ENCODE measurements at regions not wholly inside any gene's neighbourhood (a gene's known extent, or its start where the extent isn't known, plus 50 kb on each side); places are given as distances from the start of the nearest gene placed in this dataset.

GRCh38 chr5:158017469-158017868 lies 158.5 kb upstream of the CLINT1 start:
- Histone ChIP-seq H3K27me3 (ENCODE audit: control insufficient read depth, insufficient read depth, low read length) (no peaks in the 10 kb centered on the region), H2AFZ (ENCODE audit: low read length) (no peak overlapping the region), H3K4me2 (ENCODE audit: extremely low read depth, insufficient read depth, low read length) (no peak overlapping the region), H3K9me3 (ENCODE audit: control insufficient read depth, insufficient read depth, low read depth, low read length) (no peaks in the 10 kb centered on the region), H3K36me3 (ENCODE audit: control insufficient read depth, insufficient read depth, low read length) (no peaks in the 10 kb centered on the region), H3K27ac (ENCODE audit: insufficient read depth, low read length) (no peak overlapping the region), H3K4me1 (ENCODE audit: control insufficient read depth, extremely low read depth, insufficient read depth, low read length) (no peaks in the 10 kb centered on the region), H3K79me2 (ENCODE audit: control insufficient read depth, insufficient read depth, low read length) (no peaks in the 10 kb centered on the region), H3K9ac (ENCODE audit: insufficient read depth, low read length) (no peak overlapping the region), H4K20me1 (ENCODE audit: control insufficient read depth, extremely low read depth, insufficient read depth, low read length) (no peaks in the 10 kb centered on the region), H3K4me3 (replicated peaks in 1 of 4; ENCODE audit: control extremely low read depth in 1 of 4, insufficient read depth in 1 of 4, low read depth in 3 of 4, low read length in 4 of 4) (no peak overlapping the region)
- no peak for DNase-seq (ENCODE audit: low read depth in 2 of 2)
- TF ChIP-seq EZH2 (IDR thresholded peaks at IDR 0.05; ENCODE audit: low read length, missing control alignments) (no peak), CTCF (conservative IDR thresholded peaks at IDR 0.05 in 1 of 2, IDR thresholded peaks at IDR 0.05 in 1 of 2; ENCODE audit: low read depth in 1 of 2, low read length in 2 of 2) (no peak)

GRCh38 chr5:158014372-158014771 lies 155.4 kb upstream of the CLINT1 start:
- Histone ChIP-seq H3K4me1 (ENCODE audit: control insufficient read depth, extremely low read depth, insufficient read depth, low read length) (no peaks in the 10 kb centered on the region), H3K79me2 (ENCODE audit: control insufficient read depth, insufficient read depth, low read length) (no peaks in the 10 kb centered on the region), H3K4me2 (ENCODE audit: extremely low read depth, insufficient read depth, low read length) (no peak overlapping the region), H4K20me1 (ENCODE audit: control insufficient read depth, extremely low read depth, insufficient read depth, low read length) (no peaks in the 10 kb centered on the region), H3K4me3 (replicated peaks in 1 of 4; ENCODE audit: control extremely low read depth in 1 of 4, insufficient read depth in 1 of 4, low read depth in 3 of 4, low read length in 4 of 4) (no peak overlapping the region), H3K9ac (ENCODE audit: insufficient read depth, low read length) (no peak overlapping the region), H3K9me3 (ENCODE audit: control insufficient read depth, insufficient read depth, low read depth, low read length) (no peaks in the 10 kb centered on the region), H3K27ac (ENCODE audit: insufficient read depth, low read length) (no peak overlapping the region), H3K36me3 (ENCODE audit: control insufficient read depth, insufficient read depth, low read length) (no peaks in the 10 kb centered on the region), H3K27me3 (ENCODE audit: control insufficient read depth, insufficient read depth, low read length) (no peaks in the 10 kb centered on the region), H2AFZ (ENCODE audit: low read length) (no peak overlapping the region)
- DNase-seq (ENCODE audit: low read depth in 2 of 2), result peak in 1 of 2 donors; percentile 6
- no peak for TF ChIP-seq CTCF (conservative IDR thresholded peaks at IDR 0.05 in 1 of 2, IDR thresholded peaks at IDR 0.05 in 1 of 2; ENCODE audit: low read depth in 1 of 2, low read length in 2 of 2)
- no peak for TF ChIP-seq EZH2 (IDR thresholded peaks at IDR 0.05; ENCODE audit: low read length, missing control alignments)

- H3K36me3 ChIP-seq (ENCODE audit: control insufficient read depth, insufficient read depth, low read length), result no peaks in the 10 kb centered on the region
- H3K79me2 ChIP-seq (ENCODE audit: control insufficient read depth, insufficient read depth, low read length), result no peaks in the 10 kb centered on the region
- H2AFZ ChIP-seq (ENCODE audit: low read length), result no peak overlapping the region
- no peak overlapping the region for H3K4me3 ChIP-seq (replicated peaks in 1 of 4; ENCODE audit: control extremely low read depth in 1 of 4, insufficient read depth in 1 of 4, low read depth in 3 of 4, low read length in 4 of 4)
- H4K20me1 ChIP-seq (ENCODE audit: control insufficient read depth, extremely low read depth, insufficient read depth, low read length), result no peaks in the 10 kb centered on the region
- no peaks in the 10 kb centered on the region for H3K4me1 ChIP-seq (ENCODE audit: control insufficient read depth, extremely low read depth, insufficient read depth, low read length)
- H3K9me3 ChIP-seq (ENCODE audit: control insufficient read depth, insufficient read depth, low read depth, low read length), result no peaks in the 10 kb centered on the region
- H3K9ac ChIP-seq (ENCODE audit: insufficient read depth, low read length), result no peak overlapping the region
- peak; percentile 20 to 53 for TF ChIP-seq CTCF (conservative IDR thresholded peaks at IDR 0.05 in 1 of 2, IDR thresholded peaks at IDR 0.05 in 1 of 2; ENCODE audit: low read depth in 1 of 2, low read length in 2 of 2)
- no peak for TF ChIP-seq EZH2 (IDR thresholded peaks at IDR 0.05; ENCODE audit: low read length, missing control alignments)
- H3K4me2 ChIP-seq (ENCODE audit: extremely low read depth, insufficient read depth, low read length), result no peak overlapping the region
- no peak overlapping the region for H3K27ac ChIP-seq (ENCODE audit: insufficient read depth, low read length)
- DNase-seq (ENCODE audit: low read depth in 2 of 2), result peak; percentile 19 to 54
- H3K27me3 ChIP-seq (ENCODE audit: control insufficient read depth, insufficient read depth, low read length), result no peaks in the 10 kb centered on the region
These were observed 155.0 kb upstream of the CLINT1 start for GRCh38 chr5:158013939-158014338.
